Kidney (tissue), 13 donors: ENCODE measurements at regions not wholly inside any gene's neighbourhood (a gene's known extent, or its start where the extent isn't known, plus 50 kb on each side); places are given as distances from the start of the nearest gene placed in this dataset.

Source experiments
- DNase-seq, 5 donors: peaks; one replicate each; pipeline ENCODE4 v3.0.0-alpha.2; 2013 to 2020
- FAIRE-seq: peaks from 2 replicates; lab custom pipeline; 2012; peaks lifted over from hg19 to GRCh38; lab: Jason Lieb, UNC
- H3K27ac ChIP-seq, 2 donors: one replicate each; pipeline ENCODE4 v1.7.0; 2013; ENCODE audit warnings: low read depth in 2 of 2, low read length in 2 of 2, inconsistent platforms in 1 of 2
- H3K27me3 ChIP-seq: one replicate; pipeline ENCODE4 v1.7.1; 2013; ENCODE audit warnings: low read length, inconsistent platforms; ENCODE audit not compliant: control insufficient read depth, insufficient read depth
- H3K36me3 ChIP-seq, 3 donors: one replicate each; pipeline versions ENCODE4 v1.7.0 to v1.7.1; 2013; ENCODE audit warnings: low read length in 3 of 3, control low read depth in 1 of 3, inconsistent platforms in 1 of 3; ENCODE audit not compliant: insufficient read depth in 3 of 3, control insufficient read depth in 2 of 3
- H3K4me1 ChIP-seq, 3 donors: one replicate each; pipeline versions ENCODE4 v1.7.0 to v1.7.1; 2013; ENCODE audit warnings: low read length in 3 of 3, inconsistent platforms in 1 of 3, low read depth in 1 of 3; ENCODE audit not compliant: control insufficient read depth in 2 of 3, insufficient read depth in 2 of 3
- H3K4me3 ChIP-seq, 3 donors: one replicate each; pipeline versions ENCODE4 v1.7.0 to v1.8.1; 2013; ENCODE audit warnings: low read length in 3 of 3, control low read depth in 1 of 3, inconsistent platforms in 1 of 3
- H3K9ac ChIP-seq, 3 donors: one replicate each; pipeline versions ENCODE4 v1.7.0 to v1.7.1; 2013; ENCODE audit warnings: low read length in 3 of 3, control low read depth in 1 of 3, inconsistent platforms in 1 of 3
- H3K9me3 ChIP-seq, 3 donors: one replicate each; pipeline versions ENCODE4 v1.7.0 to v1.7.1; 2013; ENCODE audit warnings: low read length in 3 of 3, control low read depth in 1 of 3, inconsistent platforms in 1 of 3; ENCODE audit not compliant: control insufficient read depth in 2 of 3, insufficient read depth in 1 of 3
- CTCF ChIP-seq: IDR thresholded peaks from 3 replicates; pipeline ENCODE4 v1.5.1; 2012; ENCODE audit warnings: mild to moderate bottlenecking, moderate library complexity, borderline replicate concordance; ENCODE audit not compliant: insufficient read depth; ENCODE audit errors: extremely low read depth
- intact Hi-C: fragments of 100-400 bp; cut with DNase I; formaldehyde crosslinking; loops from one replicate; pipeline ENCODE4 v1.11.1; 2022
- donor health status: control.
- donor health status: control.
- donor health status: control.
- donor health status: control.
- donor health status: control.
- donor health status: DM: yes; HTN: yes; CAD: no.
- donor health status: Normal renal cell carcinoma (clear cell type).

- DNase-seq, result no peak
- no peaks in the 10 kb centered on the region for H3K4me1 ChIP-seq
- H3K36me3 ChIP-seq, result no peaks in the 10 kb centered on the region
- no peak for TF ChIP-seq CTCF
- no peak overlapping the region for H3K27ac ChIP-seq
- no peak overlapping the region for H3K9ac ChIP-seq
- no peaks in the 10 kb centered on the region for H3K27me3 ChIP-seq
- intact Hi-C loops, result no loop called here
- FAIRE-seq, result no peak
- peaks cover 0 to 12% (median 0%) of the 10 kb centered on the region in 3 donors for H3K9me3 ChIP-seq
- no peak overlapping the region for H3K4me3 ChIP-seq
Observed at GRCh38 chr16:79668502-79668901, 68.0 kb upstream of the MAF start.

GRCh38 chr16:79665970-79666369 lies 65.4 kb upstream of the MAF start:
- FAIRE-seq, result no peak
- DNase-seq, result no peak
- no peak overlapping the region for H3K9ac ChIP-seq
- intact Hi-C loops, result no loop called here
- H3K4me3 ChIP-seq, result no peak overlapping the region
- peaks cover 0 to 12% (median 0%) of the 10 kb centered on the region in 3 donors for H3K9me3 ChIP-seq
- no peak overlapping the region for H3K27ac ChIP-seq
- H3K27me3 ChIP-seq, result no peaks in the 10 kb centered on the region
- no peaks in the 10 kb centered on the region for H3K36me3 ChIP-seq
- TF ChIP-seq CTCF, result no peak
- no peaks in the 10 kb centered on the region for H3K4me1 ChIP-seq

- no peaks in the 10 kb centered on the region for H3K4me1 ChIP-seq
- no peak overlapping the region for H3K9ac ChIP-seq
- H3K9me3 ChIP-seq, result peaks cover 0 to 11% (median 0%) of the 10 kb centered on the region in 3 donors
- no peak for TF ChIP-seq CTCF
- no peaks in the 10 kb centered on the region for H3K36me3 ChIP-seq
- DNase-seq (no peak), FAIRE-seq (no peak)
- no peak overlapping the region for H3K4me3 ChIP-seq
- intact Hi-C loops, result no loop called here
- no peak overlapping the region for H3K27ac ChIP-seq
- H3K27me3 ChIP-seq, result no peaks in the 10 kb centered on the region
Observed at GRCh38 chr16:79664407-79664806, 63.9 kb upstream of the MAF start.

DNA sequence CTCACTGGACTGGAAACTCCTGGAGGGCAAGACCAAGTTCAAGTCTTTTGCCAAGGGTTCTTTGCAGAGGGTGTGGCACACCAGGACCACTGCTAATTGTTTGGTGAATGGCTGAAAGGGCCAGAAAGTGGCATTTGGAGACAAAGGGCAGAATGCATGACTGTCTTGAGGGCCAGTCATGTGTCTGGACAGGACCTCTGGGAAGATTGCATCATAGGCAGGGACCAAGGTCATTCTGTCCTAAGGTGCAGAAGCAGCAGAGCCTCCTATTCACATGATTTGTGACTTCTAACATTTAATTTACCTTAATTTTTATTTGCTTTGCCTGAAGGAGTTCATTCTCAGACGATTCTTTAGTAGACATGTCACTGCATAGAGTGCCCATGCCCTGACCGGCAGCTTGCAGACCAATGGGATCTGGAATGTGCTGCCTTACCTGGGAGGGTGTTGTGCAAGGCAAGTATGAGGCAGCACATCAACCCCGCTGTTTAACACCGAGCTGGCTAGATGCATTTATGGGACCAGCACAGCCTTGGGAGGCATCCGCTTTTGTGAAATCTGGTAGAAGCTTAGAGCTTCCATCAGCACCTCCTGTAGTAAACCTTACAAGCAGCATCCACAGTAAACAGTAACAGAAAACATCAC lies 62.3 kb upstream of the MAF start:
- DNase-seq, result no peak
- intact Hi-C loops, result no loop called here
- H3K27me3 ChIP-seq, result no peaks in the 10 kb centered on the region
- H3K36me3 ChIP-seq, result no peaks in the 10 kb centered on the region
- H3K9me3 ChIP-seq, result no peaks in the 10 kb centered on the region
- TF ChIP-seq CTCF, result no peak
- H3K27ac ChIP-seq, result no peak overlapping the region
- no peaks in the 10 kb centered on the region for H3K4me1 ChIP-seq
- H3K4me3 ChIP-seq, result no peak overlapping the region
- H3K9ac ChIP-seq, result no peak overlapping the region
- no peak for FAIRE-seq
